T1000 (cell line): ENCODE measurements at regions not wholly inside any gene's neighbourhood (a gene's known extent, or its start where the extent isn't known, plus 50 kb on each side); places are given as distances from the start of the nearest gene placed in this dataset.
A peak's percentile ranks its signal among the peaks of the same experiment; 100 is the strongest.

Experiments
- DNase-seq: peaks from one replicate; lab custom pipeline; 2025; ENCODE audit warnings: mixed read lengths; lab: John Stamatoyannopoulos, UW

GRCh38 chr5:155068616-155069100 is 55.1 kb downstream of the KIF4B start:
- no peak for DNase-seq

DNA sequence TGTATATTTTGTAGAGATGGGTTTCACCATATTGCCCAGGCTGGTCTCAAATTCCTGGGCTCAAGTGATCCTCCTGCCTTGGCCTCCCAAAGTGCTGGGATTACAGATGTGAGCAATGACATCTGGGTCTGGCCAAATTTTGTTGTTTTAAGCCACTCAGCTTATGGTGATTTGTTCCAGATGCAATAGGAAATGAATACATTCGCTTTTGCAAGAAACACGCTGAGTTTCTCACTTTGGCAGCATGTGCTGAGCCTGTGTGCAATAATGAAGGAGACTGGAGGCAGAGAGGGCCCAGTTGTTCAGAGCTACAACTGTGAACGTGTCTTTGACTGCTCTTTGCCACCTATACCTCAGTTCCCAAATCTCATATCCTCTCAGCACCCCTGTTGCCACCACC is 56.4 kb downstream of the KIF4B start:
- no peak for DNase-seq

- no peak for DNase-seq
These were observed 57.2 kb downstream of the KIF4B start for GRCh38 chr5:155070781-155071180.

- DNase-seq: no peak
These were observed 62.8 kb downstream of the KIF4B start for GRCh38 chr5:155076379-155076778.

DNA sequence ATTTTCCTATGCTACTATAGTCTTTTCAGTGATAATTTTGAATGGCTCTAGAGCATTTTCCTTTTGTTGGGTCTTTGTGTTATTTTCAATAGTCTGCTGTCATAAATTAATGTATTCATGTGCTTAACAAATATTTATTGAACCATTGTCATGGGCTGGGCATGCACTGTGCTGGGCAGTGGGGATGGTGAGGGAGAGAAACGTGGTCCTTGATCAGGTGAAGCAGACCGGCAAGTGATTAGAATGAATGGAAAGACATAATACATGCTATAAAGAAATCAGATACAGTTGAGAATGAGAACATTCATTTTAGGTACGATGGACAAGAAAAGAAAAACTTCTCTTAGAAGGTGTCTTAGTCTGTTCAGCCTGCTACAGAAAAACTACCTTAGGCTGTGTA is 66.1 kb downstream of the KIF4B start:
- DNase-seq: no peak

DNA sequence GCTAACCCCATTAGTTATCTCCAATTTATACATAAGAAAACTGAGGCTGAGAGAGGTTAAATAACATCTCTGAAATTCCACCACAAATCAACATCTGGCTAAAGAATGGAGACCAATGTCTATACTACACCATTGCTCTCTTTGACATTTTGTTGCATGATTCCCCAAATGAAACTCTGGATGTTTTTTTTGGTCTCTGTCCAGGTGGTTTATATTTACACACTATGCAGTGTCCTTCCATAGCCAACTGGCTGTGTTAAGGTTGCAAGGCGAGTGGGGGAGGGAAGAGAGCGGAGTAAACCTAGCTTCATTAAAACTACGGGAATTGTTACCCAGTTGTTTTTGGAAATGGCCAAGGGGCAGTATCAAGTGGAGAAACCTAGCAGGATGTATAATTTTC is 67.2 kb downstream of the KIF4B start:
- DNase-seq: no peak

DNA sequence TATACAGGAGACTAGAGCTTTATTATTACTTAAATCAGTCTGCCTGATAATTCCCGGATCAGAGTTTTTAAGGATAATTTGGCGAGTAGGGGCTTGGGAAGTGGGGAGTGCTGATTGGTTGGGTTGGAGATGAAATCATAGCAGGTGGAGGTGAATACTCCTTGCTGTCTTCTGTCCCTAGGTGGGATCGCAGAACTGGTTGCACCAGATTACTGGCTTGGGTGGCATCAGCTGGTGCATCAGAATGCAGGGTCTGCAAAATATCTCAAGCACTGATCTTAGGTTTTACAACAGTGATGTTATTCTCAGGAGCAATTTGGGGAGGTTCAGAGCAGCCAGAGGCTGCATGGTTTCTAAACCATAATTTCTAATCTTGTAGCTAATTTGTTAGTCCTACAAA is 68.1 kb downstream of the KIF4B start:
- no peak for DNase-seq

- DNase-seq: peak; percentile 6
These were observed 68.8 kb downstream of the KIF4B start for GRCh38 chr5:155082401-155082800.

- DNase-seq: no peak
These were observed 71.9 kb downstream of the KIF4B start for GRCh38 chr5:155085282-155085989.

- DNase-seq: peak; percentile 23
These were observed 73.5 kb downstream of the KIF4B start for GRCh38 chr5:155087036-155087435.

DNA sequence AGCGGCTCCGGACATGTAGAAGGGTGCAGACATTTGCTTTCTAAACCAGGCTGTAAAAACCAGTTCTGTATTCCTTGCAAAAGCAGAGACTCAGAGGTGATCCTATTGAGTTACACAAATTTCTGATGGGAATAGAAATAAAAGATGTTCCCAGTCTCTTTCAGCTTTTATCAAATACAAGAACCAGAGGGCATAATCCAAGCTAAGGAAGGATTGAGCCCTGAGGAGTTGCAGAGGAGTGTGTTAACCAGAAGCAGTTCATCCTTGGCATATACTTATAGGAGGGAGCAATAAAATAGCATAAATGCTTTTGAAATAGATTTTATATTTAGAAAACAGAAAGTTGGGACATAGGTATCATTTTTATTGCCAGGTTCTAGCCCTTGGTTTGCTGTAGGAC is 75.3 kb downstream of the KIF4B start:
- no peak for DNase-seq

GRCh38 chr5:155089643-155090042 is 76.1 kb downstream of the KIF4B start:
- DNase-seq: no peak

GRCh38 chr5:155091063-155091648 is 77.6 kb downstream of the KIF4B start:
- DNase-seq: no peak

- no peak for DNase-seq
These were observed 78.5 kb downstream of the KIF4B start for GRCh38 chr5:155091768-155092717.

DNA sequence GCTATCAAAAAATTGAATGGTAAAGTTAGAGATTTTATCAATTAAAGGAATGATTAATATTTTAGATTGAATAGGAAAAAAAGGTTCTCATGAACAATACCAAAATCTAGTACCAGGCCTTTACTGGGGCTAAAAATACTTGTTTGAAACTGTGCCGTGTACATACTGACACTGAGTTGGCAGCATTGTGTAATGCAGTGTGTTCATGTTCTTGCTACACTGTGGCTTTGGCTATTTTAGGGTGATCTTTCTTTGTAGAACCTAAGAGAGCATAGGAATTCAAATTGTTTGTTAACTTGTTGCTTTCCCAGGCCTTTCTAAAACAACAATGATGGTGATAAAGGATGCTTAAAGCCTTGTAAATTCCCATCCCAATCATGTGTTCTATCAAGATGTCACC is 80.9 kb downstream of the KIF4B start:
- DNase-seq: no peak

GRCh38 chr5:155097995-155098394 is 84.4 kb downstream of the KIF4B start:
- no peak for DNase-seq

GRCh38 chr5:155098433-155098832 is 84.9 kb downstream of the KIF4B start:
- DNase-seq: no peak

- no peak for DNase-seq
These were observed 88.1 kb downstream of the KIF4B start for GRCh38 chr5:155101697-155102096.

GRCh38 chr5:155103146-155103545 is 89.6 kb downstream of the KIF4B start:
- DNase-seq: no peak

GRCh38 chr5:155104441-155104840 is 90.9 kb downstream of the KIF4B start:
- no peak for DNase-seq

DNA sequence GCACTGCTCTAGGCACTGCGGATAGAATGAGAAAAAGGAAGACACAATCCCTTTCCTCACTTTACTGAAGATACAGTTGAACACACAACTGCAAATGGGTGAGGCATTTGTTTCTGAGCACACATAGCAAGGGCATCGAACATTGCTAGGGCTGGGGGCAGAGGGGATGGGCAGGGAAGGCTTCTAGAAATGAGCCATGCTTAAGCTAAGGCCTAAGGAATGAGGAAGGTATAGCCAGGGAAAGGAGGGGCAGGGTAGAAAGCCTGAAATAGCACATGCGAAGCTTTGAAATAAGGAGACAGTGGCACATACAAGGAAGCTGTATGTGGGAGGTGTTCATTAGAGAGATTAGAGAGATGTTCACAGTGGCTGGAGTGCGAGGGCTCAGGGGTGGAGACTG is 92.7 kb downstream of the KIF4B start:
- no peak for DNase-seq

DNA sequence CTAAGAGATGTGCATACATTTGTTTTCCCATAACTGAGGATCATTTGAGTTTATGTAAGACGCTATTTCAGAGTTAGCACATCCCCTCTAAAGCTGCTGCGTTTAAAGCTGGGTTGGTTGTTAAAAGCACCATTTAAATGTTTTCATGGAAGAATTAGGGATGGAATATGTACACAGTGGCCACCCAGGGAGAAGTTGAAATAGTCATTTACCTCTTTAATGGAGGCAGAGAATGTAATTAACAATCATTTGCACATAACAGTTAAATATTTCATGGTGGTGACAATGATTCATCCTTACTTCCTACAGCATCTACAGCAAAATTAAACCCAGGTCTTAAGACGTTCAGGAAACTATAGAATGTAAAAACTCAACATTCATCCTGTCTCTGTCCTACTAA is 100.3 kb downstream of the KIF4B start:
- DNase-seq: no peak

DNA sequence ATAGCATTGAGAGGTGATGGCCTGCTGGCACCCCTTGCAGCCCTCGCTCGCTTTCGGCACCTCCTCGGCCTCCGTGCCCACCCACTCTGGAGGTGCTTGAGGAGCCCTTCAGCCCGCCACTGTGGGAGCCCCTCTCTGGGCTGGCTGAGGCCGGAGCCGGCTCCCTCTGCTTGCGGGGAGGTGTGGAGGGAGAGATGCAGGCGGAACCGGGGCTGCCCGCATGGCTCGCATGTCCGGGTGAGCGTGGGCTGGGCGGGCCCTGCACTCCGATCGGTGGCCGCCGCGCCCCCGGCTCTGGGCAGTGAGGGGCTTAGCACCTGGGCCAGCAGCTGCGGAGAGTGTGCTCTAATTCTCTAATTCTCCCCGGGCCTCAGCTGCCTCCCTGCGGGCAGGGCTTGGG is 101.1 kb downstream of the KIF4B start:
- no peak for DNase-seq
